ENCODE measurements at regions not wholly inside any gene's neighbourhood (a gene's known extent, or its start where the extent isn't known, plus 50 kb on each side); places are given as distances from the start of the nearest gene placed in this dataset.

DNA sequence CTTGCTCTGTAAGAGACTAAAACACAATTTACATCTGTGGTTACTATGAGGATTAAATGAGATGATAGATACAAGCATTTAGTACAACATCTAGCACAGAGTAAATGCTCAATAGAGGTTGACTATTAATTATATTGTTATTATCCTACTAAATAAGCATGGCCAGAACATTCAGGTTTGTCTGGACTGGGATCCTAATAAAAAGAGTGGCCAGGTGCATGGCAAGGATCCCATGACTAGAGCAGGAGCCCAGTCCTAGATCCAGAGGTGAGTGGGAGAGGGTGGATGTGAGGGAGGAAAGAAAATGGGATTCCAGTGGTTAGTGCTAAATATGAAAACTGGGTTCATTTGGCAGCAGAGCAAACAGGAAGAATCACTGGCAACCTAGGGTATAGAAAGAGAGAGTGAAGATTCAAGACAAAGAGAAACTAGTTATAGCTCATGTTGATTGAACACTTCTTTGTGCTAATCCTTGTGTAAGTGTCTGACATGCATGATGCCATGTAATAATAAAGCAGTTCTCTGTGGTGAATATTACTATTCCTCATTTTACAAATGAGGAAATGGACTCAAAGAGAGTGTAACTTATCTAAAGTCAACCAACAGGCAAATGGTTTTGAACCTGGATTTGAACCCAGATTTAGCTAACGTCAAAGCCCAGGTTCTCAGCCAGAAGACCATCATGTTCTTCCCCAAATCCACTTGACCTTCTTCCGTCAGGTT, 71.1 kb upstream of the FGGY start:
- DNase-seq (ENCODE audit: low read depth) = no peak
- TF ChIP-seq CTCF (IDR thresholded peaks at IDR 0.05; ENCODE audit: low read depth, low read length) (no peak), MYC (IDR thresholded peaks at IDR 0.05; ENCODE audit: low read depth, low read length) (no peak), POLR2A (IDR thresholded peaks at IDR 0.05; ENCODE audit: extremely low read depth, insufficient read length) (no peak)
- TF ChIP-seq, protein P1, sequence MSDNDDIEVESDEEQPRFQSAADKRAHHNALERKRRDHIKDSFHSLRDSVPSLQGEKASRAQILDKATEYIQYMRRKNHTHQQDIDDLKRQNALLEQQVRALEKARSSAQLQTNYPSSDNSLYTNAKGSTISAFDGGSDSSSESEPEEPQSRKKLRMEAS (IDR thresholded peaks at IDR 0.05; ENCODE audit: low read depth, low read length) = no peak
- H3K4me3 ChIP-seq (ENCODE audit: low read depth, low read length) = no peak overlapping the region

DNA sequence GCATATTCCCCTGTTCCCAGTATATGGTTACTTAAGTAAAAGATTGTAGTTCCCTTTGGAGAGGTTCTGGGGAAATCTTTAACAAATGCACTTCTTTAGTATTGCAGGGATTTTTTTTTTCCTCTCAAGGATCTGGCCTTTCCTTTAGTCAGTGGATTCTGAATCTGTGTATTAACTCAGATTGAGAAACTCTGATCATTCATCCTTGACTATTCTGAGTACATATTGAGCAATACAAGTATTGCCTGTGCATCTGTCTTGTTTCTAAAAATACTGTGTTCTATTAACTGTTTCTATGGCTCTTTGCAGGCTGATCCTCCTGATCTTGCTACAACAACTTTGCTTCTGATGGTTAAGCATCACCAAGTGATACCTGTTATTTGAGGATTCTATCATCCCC, 67.8 kb upstream of the FGGY start:
- TF ChIP-seq CTCF (IDR thresholded peaks at IDR 0.05; ENCODE audit: low read depth, low read length) = no peak
- no peak for TF ChIP-seq POLR2A (IDR thresholded peaks at IDR 0.05; ENCODE audit: extremely low read depth, insufficient read length)
- no peak for TF ChIP-seq MYC (IDR thresholded peaks at IDR 0.05; ENCODE audit: low read depth, low read length)
- TF ChIP-seq, protein P1 (IDR thresholded peaks at IDR 0.05; ENCODE audit: low read depth, low read length) = no peak
- H3K4me3 ChIP-seq (ENCODE audit: low read depth, low read length) = no peak overlapping the region
- DNase-seq (ENCODE audit: low read depth) = no peak

- H3K4me3 ChIP-seq (ENCODE audit: low read depth, low read length) = no peak overlapping the region
- DNase-seq (ENCODE audit: low read depth) = no peak
- TF ChIP-seq POLR2A (IDR thresholded peaks at IDR 0.05; ENCODE audit: extremely low read depth, insufficient read length) (no peak), MYC (IDR thresholded peaks at IDR 0.05; ENCODE audit: low read depth, low read length) (no peak), CTCF (IDR thresholded peaks at IDR 0.05; ENCODE audit: low read depth, low read length) (no peak)
- TF ChIP-seq, protein P1 (IDR thresholded peaks at IDR 0.05; ENCODE audit: low read depth, low read length) = no peak
Measured at GRCh38 chr1:59230622-59231021, 66.3 kb upstream of the FGGY start.

DNA sequence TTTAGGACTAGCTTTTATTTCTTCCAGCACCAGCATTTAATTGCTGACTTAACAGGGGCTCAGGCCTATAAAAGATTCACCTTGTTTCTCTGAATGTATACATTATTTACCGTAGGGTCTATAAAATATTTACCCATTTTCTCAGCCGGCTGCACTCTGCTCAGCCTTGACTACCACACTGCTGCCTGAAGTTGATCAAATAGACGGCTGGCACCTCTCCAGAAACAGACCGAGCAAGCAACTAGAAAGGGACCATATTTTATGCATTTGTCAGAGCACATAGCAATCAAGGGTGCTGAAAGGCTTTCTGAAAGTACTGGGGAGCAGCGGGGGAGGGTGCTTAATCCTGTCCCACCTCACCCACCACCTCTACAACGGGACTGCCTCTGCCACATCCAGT, 64.7 kb upstream of the FGGY start:
- no peak for DNase-seq (ENCODE audit: low read depth)
- TF ChIP-seq CTCF (IDR thresholded peaks at IDR 0.05; ENCODE audit: low read depth, low read length) (no peak), POLR2A (IDR thresholded peaks at IDR 0.05; ENCODE audit: extremely low read depth, insufficient read length) (no peak), MYC (IDR thresholded peaks at IDR 0.05; ENCODE audit: low read depth, low read length) (no peak)
- TF ChIP-seq, protein P1 (IDR thresholded peaks at IDR 0.05; ENCODE audit: low read depth, low read length) = no peak
- H3K4me3 ChIP-seq (ENCODE audit: low read depth, low read length) = no peak overlapping the region

DNA sequence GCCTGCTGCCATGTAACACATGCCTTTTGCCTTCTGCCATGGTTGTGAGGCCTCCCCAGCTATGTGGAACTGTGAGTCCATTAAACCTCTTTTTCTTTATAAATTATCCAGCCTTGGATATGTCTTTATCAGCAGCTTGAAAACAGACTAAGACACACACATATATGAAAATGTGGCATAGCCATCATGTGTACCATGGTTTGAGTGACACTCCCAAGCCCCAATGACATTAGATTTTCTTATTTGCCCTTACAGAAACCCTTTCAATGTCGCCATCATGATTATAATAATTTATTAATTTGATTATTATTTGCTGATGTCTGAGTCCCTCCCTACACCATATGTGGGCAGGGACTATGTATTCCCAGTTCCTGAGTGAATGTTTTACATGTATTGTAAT, 63.5 kb upstream of the FGGY start:
- TF ChIP-seq CTCF (IDR thresholded peaks at IDR 0.05; ENCODE audit: low read depth, low read length) (no peak), POLR2A (IDR thresholded peaks at IDR 0.05; ENCODE audit: extremely low read depth, insufficient read length) (no peak), MYC (IDR thresholded peaks at IDR 0.05; ENCODE audit: low read depth, low read length) (no peak)
- TF ChIP-seq, protein P1 (IDR thresholded peaks at IDR 0.05; ENCODE audit: low read depth, low read length) = no peak
- no peak overlapping the region for H3K4me3 ChIP-seq (ENCODE audit: low read depth, low read length)
- DNase-seq (ENCODE audit: low read depth) = no peak

Measured in NB4 (cell line).